ENCODE measurements at regions not wholly inside any gene's neighbourhood (a gene's known extent, or its start where the extent isn't known, plus 50 kb on each side); places are given as distances from the start of the nearest gene placed in this dataset.

DNA sequence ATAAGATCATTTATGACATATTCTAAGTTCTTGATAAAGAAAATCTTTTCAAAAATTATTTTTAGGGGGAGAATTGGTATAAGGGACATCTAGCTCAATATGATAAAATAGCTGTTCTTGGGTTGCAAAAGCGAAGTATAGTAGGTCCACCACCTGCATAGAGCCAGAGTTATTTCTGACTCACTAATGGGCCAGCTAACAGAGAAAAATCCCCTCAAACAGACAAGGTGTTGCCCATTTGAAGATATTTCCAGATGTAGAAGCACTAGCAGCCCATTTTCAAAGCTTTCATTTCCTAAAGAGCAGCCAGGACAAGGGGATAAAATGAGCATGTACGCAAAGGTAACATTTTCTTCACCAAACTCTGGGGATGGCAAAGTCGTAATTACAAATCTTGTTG, 165.7 kb upstream of the FN1 start:
- TF ChIP-seq, protein P1, sequence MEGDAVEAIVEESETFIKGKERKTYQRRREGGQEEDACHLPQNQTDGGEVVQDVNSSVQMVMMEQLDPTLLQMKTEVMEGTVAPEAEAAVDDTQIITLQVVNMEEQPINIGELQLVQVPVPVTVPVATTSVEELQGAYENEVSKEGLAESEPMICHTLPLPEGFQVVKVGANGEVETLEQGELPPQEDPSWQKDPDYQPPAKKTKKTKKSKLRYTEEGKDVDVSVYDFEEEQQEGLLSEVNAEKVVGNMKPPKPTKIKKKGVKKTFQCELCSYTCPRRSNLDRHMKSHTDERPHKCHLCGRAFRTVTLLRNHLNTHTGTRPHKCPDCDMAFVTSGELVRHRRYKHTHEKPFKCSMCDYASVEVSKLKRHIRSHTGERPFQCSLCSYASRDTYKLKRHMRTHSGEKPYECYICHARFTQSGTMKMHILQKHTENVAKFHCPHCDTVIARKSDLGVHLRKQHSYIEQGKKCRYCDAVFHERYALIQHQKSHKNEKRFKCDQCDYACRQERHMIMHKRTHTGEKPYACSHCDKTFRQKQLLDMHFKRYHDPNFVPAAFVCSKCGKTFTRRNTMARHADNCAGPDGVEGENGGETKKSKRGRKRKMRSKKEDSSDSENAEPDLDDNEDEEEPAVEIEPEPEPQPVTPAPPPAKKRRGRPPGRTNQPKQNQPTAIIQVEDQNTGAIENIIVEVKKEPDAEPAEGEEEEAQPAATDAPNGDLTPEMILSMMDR (IDR thresholded peaks at IDR 0.05; ENCODE audit: control insufficient read depth, insufficient read depth, low read depth, low read length, missing control alignments) = no peak
- no peak overlapping the region for H3K4me3 ChIP-seq (ENCODE audit: control insufficient read depth, low read depth, low read length)
- DNase-seq (ENCODE audit: low read depth) = no peak

DNA sequence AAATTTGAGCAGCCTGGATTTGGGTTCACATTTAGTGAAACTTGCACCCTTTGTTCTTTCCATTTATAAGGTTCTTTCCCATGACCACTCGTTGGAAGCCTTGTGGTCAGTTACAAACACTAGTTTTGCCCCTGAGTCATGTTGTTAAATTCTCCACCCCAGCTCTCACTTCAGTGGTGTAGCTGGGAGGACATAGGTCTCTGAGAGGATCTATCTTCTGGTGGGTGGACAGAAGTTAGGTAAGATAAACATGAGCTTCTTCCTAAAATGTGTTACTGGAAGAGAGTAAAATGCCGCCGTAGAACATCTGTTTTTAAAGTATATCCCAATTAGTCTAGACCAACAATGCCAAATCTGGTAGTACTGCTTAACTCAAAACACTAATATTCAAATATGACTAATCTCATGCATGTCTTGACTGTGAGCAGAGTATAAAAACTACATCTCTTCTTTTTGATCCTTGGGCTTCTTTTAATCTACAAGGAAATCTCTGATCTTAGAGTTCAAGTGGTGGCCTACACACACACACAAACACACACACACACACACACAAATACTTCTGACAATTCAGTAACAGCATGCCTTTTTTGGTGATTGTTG, 162.6 kb upstream of the FN1 start:
- H3K4me3 ChIP-seq (ENCODE audit: control insufficient read depth, low read depth, low read length) = no peak overlapping the region
- DNase-seq (ENCODE audit: low read depth) = peak; percentile 87
- TF ChIP-seq, protein P1 (IDR thresholded peaks at IDR 0.05; ENCODE audit: control insufficient read depth, insufficient read depth, low read depth, low read length, missing control alignments) = no peak

DNA sequence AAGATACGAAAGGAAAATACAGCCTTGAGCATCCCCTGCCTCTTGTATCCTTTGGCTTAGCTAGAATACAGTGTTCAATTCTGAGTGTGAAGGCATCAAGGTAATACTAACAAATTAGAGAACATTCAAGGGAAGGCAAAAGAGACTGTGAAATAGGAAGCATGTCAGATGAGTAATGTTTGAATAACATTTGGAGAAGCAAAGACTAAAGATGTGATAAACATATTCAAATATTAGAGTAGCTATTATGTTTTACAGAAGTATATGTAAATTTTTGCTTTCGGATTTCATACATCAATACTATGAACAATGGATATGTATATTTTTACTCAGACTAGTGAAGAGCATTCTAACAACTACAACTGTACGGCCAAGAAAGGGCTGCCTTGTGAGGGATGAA, 161.7 kb upstream of the FN1 start:
- H3K4me3 ChIP-seq (ENCODE audit: control insufficient read depth, low read depth, low read length) = no peak overlapping the region
- no peak for DNase-seq (ENCODE audit: low read depth)
- TF ChIP-seq, protein P1 (IDR thresholded peaks at IDR 0.05; ENCODE audit: control insufficient read depth, insufficient read depth, low read depth, low read length, missing control alignments) = no peak

DNA sequence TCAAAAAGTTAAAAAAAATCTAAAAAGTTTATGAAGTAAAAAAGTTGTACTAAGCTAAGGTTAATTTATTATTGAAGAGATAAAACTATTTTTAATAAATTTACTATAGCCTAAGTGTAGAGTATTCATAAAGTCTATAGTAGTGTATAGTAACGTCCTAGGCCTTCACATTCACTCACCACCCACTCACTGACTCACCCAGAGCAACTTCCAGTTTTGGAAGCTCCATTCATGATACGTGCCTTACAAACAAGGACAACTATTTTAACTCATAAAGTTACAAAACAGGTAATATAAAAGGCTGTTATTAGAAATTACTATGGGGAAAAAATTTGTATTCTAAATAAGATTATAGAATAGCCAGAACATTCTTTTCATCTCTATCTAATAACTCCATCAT, 158.9 kb upstream of the FN1 start:
- DNase-seq (ENCODE audit: low read depth) = no peak
- H3K4me3 ChIP-seq (ENCODE audit: control insufficient read depth, low read depth, low read length) = no peak overlapping the region
- TF ChIP-seq, protein P1 (IDR thresholded peaks at IDR 0.05; ENCODE audit: control insufficient read depth, insufficient read depth, low read depth, low read length, missing control alignments) = no peak

DNA sequence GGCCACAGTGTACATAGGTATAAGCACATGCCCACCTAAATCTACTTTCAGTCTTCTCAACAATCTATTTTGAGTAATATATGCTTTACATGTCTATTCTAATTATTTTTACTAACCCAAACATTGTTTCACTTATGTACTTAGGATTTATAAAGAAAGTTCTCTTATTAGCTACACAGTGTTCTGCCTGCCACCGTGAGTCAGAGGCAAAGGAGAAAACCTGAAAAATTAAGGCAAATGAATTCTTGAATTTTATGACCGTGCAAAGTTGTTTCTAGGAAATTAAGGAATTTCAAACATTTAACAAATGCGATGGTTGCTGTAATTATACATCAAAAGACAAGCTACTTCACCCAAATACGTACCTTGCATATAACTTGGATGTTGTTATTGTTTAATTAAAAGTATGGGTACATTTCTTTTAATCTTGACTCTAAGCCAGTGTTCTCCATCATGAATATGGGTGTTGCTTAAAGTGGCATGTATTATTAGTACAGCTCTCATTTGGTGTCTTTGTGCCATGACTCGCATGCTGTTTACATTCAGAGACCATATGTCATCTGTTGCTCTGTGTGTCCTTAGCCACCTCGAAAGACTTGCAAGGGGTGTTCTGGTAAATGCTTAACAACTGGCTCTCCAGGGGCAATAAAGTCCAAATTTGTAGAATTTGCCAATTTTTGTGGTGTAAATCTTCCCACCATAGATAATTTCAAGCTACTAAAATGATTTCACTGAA, 154.3 kb upstream of the FN1 start:
- H3K4me3 ChIP-seq (ENCODE audit: control insufficient read depth, low read depth, low read length) = no peak overlapping the region
- TF ChIP-seq, protein P1 (IDR thresholded peaks at IDR 0.05; ENCODE audit: control insufficient read depth, insufficient read depth, low read depth, low read length, missing control alignments) = no peak
- DNase-seq (ENCODE audit: low read depth) = no peak

DNA sequence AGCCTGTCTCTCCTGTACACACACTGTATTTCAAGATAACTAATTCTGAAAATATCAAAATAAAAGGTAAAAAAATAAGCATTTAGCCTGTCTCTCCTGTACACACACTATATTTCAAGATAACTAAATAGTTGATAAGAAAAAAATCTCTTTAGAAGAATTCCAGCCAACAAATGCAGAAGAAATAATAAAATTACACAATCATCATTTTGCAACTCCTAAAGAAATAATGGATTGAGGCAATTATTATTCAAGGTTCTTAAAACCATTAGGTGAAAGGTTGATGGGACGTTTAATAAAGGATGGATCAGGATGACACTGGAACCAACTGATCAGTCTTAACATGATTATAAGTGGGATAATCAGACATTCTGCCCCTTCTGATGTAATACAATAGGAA, 148.0 kb upstream of the FN1 start:
- DNase-seq (ENCODE audit: low read depth) = no peak
- TF ChIP-seq, protein P1 (IDR thresholded peaks at IDR 0.05; ENCODE audit: control insufficient read depth, insufficient read depth, low read depth, low read length, missing control alignments) = no peak
- no peak overlapping the region for H3K4me3 ChIP-seq (ENCODE audit: control insufficient read depth, low read depth, low read length)
